GM23248 (cell line): ENCODE measurements at regions not wholly inside any gene's neighbourhood (a gene's known extent, or its start where the extent isn't known, plus 50 kb on each side); places are given as distances from the start of the nearest gene placed in this dataset.
"Not testable (repeated sequence)": the region's sequence is repeated elsewhere in the genome, so short reads cannot be mapped to it uniquely, and the experiment has no call there.

Source experiments
- EZH2 ChIP-seq: fragments of 200-600 bp; sonication (generic); IDR thresholded peaks from 2 replicates; pipeline ENCODE4 v1.6.1; 2018; ENCODE audit warnings: antibody characterized with exemption, mild to moderate bottlenecking; ENCODE audit not compliant: insufficient read depth, poor library complexity, severe bottlenecking
- EZH2phosphoT487 ChIP-seq: fragments of 200-600 bp; sonication (generic); IDR thresholded peaks from 2 replicates; pipeline ENCODE4 v1.6.1; 2018; ENCODE audit warnings: antibody characterized with exemption, moderate library complexity, mild to moderate bottlenecking, low read depth; ENCODE audit not compliant: insufficient read depth

DNA sequence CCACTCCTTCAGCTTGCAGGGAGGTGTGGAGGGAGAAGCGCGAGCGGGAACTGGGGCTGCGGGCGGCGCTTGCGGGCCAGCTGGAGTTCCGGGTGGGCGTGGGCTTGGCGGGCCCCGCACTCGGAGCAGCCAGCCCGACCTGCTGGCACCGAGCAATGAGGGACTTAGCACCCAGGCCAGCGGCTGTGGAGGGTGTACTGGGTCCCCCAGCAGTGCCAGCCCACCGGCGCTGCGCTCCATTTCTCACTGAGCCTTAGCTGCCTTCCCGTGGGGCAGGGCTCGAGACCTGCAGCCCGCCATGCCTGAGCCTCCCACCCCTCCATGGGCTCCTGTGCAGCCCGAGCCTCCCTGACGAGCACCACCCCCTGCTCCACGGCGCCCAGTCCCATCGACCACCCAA, 53.2 kb upstream of the SGCG start:
- TF ChIP-seq EZH2phosphoT487, EZH2: not testable (repeated sequence)
